Ishikawa (cell line): ENCODE measurements at regions not wholly inside any gene's neighbourhood (a gene's known extent, or its start where the extent isn't known, plus 50 kb on each side); places are given as distances from the start of the nearest gene placed in this dataset.

ENCODE experiments used
- CEBPB ChIP-seq: IDR thresholded peaks from 2 replicates; pipeline ENCODE4 v1.6.1; 2012
- CREB1 ChIP-seq: IDR thresholded peaks from 2 replicates; pipeline ENCODE4 v1.6.1; 2012; ENCODE audit warnings: low read depth
- EGR1 ChIP-seq: IDR thresholded peaks from 2 replicates; pipeline ENCODE4 v1.6.1; 2012
- EP300 ChIP-seq: IDR thresholded peaks from 2 replicates; pipeline ENCODE4 v1.6.1; 2012; ENCODE audit warnings: borderline replicate concordance
- FOXM1 ChIP-seq: IDR thresholded peaks from 2 replicates; pipeline ENCODE4 v1.6.1; 2012; ENCODE audit warnings: low read depth, borderline replicate concordance
- NFIC ChIP-seq: IDR thresholded peaks from 2 replicates; pipeline ENCODE4 v1.6.1; 2012
- RAD21 ChIP-seq: IDR thresholded peaks from 2 replicates; pipeline ENCODE4 v1.6.1; 2012; ENCODE audit warnings: low read depth
- REST ChIP-seq: IDR thresholded peaks from 2 replicates; pipeline ENCODE4 v1.6.1; 2012; ENCODE audit warnings: low read depth, mild to moderate bottlenecking
- TAF1 ChIP-seq: IDR thresholded peaks from 2 replicates; pipeline ENCODE4 v1.6.1; 2012; ENCODE audit warnings: low read depth, mild to moderate bottlenecking
- TCF12 ChIP-seq: IDR thresholded peaks from 2 replicates; pipeline ENCODE4 v1.6.1; 2012; ENCODE audit warnings: low read depth
- TEAD4 ChIP-seq: IDR thresholded peaks from 2 replicates; pipeline ENCODE4 v1.6.1; 2012
- YY1 ChIP-seq: IDR thresholded peaks from 2 replicates; pipeline ENCODE4 v1.6.1; 2012; ENCODE audit warnings: low read depth
- ZBTB7A ChIP-seq: IDR thresholded peaks from 2 replicates; pipeline ENCODE4 v1.6.1; 2012; ENCODE audit warnings: low read depth
- TF ChIP-seq, protein P1 (sequence below): IDR thresholded peaks from 2 replicates; pipeline ENCODE4 v1.6.1; 2012
- TF ChIP-seq, protein P2 (sequence below): IDR thresholded peaks from 2 replicates; pipeline ENCODE4 v1.6.1; 2012

DNA sequence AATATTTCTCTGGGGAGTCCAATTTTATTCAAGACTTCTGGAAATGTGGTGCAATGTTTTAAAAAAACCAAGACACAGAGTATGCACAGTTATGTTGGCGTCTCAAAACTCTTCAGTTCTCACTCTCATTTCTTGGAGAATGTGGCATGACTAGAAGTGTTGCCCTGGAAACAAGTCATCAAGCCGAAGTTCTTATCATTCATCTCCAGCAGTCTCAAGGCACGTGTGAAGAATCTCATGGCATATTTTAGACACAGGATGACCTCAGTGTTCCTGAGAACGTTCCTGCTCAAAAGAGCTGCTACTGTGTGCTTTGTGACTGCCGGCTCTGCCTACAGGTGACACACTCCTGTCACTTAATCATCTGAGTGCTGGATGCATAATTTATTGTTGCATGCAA, 147.4 kb upstream of the IRX4 start:
- no peak for TF ChIP-seq RAD21
- TF ChIP-seq TCF12: no peak
- no peak for TF ChIP-seq FOXM1
- TF ChIP-seq CEBPB: no peak
- TF ChIP-seq, protein P1, sequence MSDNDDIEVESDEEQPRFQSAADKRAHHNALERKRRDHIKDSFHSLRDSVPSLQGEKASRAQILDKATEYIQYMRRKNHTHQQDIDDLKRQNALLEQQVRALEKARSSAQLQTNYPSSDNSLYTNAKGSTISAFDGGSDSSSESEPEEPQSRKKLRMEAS: no peak
- TF ChIP-seq, protein P2, sequence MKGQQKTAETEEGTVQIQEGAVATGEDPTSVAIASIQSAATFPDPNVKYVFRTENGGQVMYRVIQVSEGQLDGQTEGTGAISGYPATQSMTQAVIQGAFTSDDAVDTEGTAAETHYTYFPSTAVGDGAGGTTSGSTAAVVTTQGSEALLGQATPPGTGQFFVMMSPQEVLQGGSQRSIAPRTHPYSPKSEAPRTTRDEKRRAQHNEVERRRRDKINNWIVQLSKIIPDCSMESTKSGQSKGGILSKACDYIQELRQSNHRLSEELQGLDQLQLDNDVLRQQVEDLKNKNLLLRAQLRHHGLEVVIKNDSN: no peak
- TF ChIP-seq REST: no peak
- no peak for TF ChIP-seq ZBTB7A
- no peak for TF ChIP-seq TEAD4
- no peak for TF ChIP-seq EP300
- no peak for TF ChIP-seq EGR1

- no peak for TF ChIP-seq YY1
Measured at GRCh38 chr5:2029206-2029605, 146.5 kb upstream of the IRX4 start.

DNA sequence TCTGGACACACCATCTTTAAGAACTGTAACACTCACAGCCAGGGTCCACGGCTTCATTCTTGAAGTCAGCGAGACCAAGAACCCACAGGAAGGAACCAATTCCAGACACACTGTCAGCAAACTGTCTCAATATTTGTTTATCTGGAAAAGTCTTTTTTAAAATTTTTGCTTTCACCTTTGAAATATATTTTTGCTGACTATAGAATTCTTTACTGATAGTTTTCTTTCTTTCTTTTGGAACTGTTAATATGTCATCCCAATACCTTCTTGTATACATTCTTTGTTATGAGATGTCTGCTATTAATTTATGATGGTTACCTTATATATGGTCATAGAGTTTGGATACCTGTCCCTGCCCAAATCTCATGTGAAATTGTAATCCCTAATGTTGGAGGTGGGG, 145.1 kb upstream of the IRX4 start:
- no peak for TF ChIP-seq EP300
- no peak for TF ChIP-seq FOXM1
- TF ChIP-seq TAF1: no peak
- no peak for TF ChIP-seq YY1
- TF ChIP-seq CREB1: no peak
- TF ChIP-seq, protein P2: no peak
- no peak for TF ChIP-seq ZBTB7A
- TF ChIP-seq TEAD4: no peak
- TF ChIP-seq EGR1: no peak
- no peak for TF ChIP-seq NFIC
- no peak for TF ChIP-seq TCF12
- no peak for TF ChIP-seq REST
- TF ChIP-seq, protein P1: no peak
- no peak for TF ChIP-seq CEBPB
- no peak for TF ChIP-seq RAD21

GRCh38 chr5:2024986-2025721, 142.4 kb upstream of the IRX4 start:
- TF ChIP-seq CEBPB: no peak
- no peak for TF ChIP-seq CREB1
- TF ChIP-seq TAF1: no peak
- TF ChIP-seq TEAD4: no peak
- no peak for TF ChIP-seq ZBTB7A
- TF ChIP-seq, protein P2: no peak
- no peak for TF ChIP-seq REST

- TF ChIP-seq TEAD4 (no peak), REST (no peak), EP300 (no peak), NFIC (no peak), RAD21 (no peak), FOXM1 (no peak), TCF12 (no peak), YY1 (no peak), CEBPB (no peak), EGR1 (no peak), ZBTB7A (no peak), TAF1 (no peak)
- TF ChIP-seq, protein P1: no peak
- TF ChIP-seq, protein P2: no peak
Measured at GRCh38 chr5:2023196-2023595, 140.5 kb upstream of the IRX4 start.
